ENCODE measurements at regions not wholly inside any gene's neighbourhood (a gene's known extent, or its start where the extent isn't known, plus 50 kb on each side); places are given as distances from the start of the nearest gene placed in this dataset.

DNA sequence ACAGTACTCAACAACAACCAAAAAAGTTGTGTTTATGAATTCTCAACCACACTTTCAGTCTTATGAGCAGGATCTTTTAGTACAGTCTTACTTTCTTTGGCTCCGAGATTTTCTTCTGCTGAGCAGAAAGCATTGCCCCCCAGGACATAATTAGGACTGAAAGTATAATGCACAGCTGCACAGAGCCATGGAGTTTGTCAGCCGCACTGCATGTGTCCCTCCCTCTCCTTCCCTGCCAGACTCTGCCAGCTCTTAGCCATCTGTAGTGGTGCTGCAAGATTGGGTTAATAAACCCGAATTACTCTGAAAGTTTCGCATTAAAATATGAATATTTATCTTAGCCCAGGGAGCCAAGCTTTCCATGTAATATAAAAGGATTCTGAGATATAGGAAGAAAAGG is 179.6 kb upstream of the PTCHD4 start:
- no peak overlapping the region for H3K4me3 ChIP-seq (ENCODE audit: low read length)
- no peak for DNase-seq (ENCODE audit: low read depth, low spot score)

- DNase-seq (ENCODE audit: low read depth, low spot score): no peak
- no peak overlapping the region for H3K4me3 ChIP-seq (ENCODE audit: low read length)
Measured at GRCh38 chr6:48289841-48290240, 178.8 kb upstream of the PTCHD4 start.

GRCh38 chr6:48281217-48281616 is 170.2 kb upstream of the PTCHD4 start:
- no peak overlapping the region for H3K4me3 ChIP-seq (ENCODE audit: low read length)
- DNase-seq (ENCODE audit: low read depth, low spot score): no peak

GRCh38 chr6:48280035-48280620 is 169.1 kb upstream of the PTCHD4 start:
- no peak for DNase-seq (ENCODE audit: low read depth, low spot score)
- H3K4me3 ChIP-seq (ENCODE audit: low read length): no peak overlapping the region

DNA sequence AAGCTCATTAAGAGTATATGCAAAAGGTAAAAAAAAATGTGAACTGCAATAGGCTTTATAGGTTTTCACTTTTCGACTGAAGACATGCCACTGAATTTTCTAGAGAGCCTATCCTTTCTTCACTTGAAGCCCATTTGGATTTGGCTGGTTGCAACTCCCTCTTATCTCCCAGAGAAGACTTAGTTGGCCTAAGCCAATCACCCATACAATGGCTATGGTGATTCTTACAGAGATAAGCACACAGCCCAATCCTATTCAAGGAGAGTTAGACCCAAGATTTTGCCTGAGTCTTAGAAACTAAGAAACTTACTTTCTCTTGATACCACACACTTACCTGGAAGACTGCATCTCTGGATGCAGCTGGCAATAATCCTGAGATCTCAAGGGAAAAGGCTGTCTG is 167.3 kb upstream of the PTCHD4 start:
- DNase-seq (ENCODE audit: low read depth, low spot score): no peak
- H3K4me3 ChIP-seq (ENCODE audit: low read length): no peak overlapping the region

- H3K4me3 ChIP-seq (ENCODE audit: low read length): no peak overlapping the region
- DNase-seq (ENCODE audit: low read depth, low spot score): no peak
Measured at GRCh38 chr6:48272518-48272917, 161.5 kb upstream of the PTCHD4 start.

- H3K4me3 ChIP-seq (ENCODE audit: low read length): no peak overlapping the region
- DNase-seq (ENCODE audit: low read depth, low spot score): no peak
Measured at GRCh38 chr6:48255094-48255493, 144.1 kb upstream of the PTCHD4 start.

DNA sequence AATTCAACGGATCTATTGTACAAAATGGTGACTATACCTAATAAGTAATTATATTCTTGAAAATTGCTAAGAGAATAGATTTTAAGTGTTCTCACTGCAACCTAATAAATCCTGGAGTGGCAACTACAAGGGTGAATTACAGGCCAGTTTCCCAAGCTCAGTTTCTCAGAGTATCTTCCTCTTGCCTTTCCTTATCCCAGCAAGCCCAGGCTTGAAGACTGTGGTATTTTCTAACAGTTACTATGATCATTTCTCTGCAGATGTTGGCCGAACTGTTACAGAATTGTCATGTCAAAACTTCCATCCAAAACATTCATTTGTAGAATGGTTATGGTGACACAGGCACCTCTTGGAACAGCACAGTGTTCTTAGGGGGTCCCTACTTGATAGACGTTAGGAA is 138.1 kb upstream of the PTCHD4 start:
- no peak for DNase-seq (ENCODE audit: low read depth, low spot score)
- H3K4me3 ChIP-seq (ENCODE audit: low read length): no peak overlapping the region

- no peak overlapping the region for H3K4me3 ChIP-seq (ENCODE audit: low read length)
- DNase-seq (ENCODE audit: low read depth, low spot score): no peak
Measured at GRCh38 chr6:48243071-48243470, 132.1 kb upstream of the PTCHD4 start.

DNA sequence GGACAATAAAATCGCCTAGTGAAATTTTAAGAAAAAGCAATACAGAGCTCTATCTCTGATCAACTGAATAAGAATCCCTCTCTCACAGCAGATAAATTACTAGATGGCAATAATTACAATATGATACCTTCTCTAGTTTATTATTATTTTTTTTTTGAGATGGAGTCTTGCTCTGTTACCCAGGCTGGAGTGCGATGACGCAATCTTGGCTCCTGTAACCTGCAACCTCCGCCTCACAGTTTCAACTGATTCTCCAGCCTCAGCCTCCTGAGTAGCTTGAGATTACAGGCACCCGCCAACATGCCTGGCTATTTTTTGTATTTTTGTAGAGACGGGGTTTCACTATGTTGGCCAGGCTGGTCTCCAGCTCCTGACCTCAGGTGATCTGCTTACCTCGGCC is 129.3 kb upstream of the PTCHD4 start:
- no peak for DNase-seq (ENCODE audit: low read depth, low spot score)

DNA sequence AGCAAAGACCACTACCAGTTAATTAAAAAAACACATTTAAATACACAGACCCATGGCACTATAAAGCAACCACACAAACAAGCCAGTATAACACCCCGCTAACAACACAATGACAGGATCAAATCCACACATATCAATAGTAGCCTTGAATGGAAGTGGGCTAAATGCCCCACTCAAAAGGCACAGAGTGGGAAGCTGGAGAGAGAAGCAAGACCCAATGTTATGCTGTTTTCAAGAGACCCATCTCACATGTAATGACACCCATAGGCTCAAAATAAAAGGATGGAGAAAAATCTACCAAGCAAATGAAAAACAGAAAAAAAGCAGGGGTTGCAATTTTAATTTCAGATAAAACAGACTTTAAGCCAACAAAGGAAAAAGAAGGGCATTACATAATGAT is 125.4 kb upstream of the PTCHD4 start:
- no peak for DNase-seq (ENCODE audit: low read depth, low spot score)
- no peak overlapping the region for H3K4me3 ChIP-seq (ENCODE audit: low read length)

More for the DNA sequence above, 129.3 kb upstream of the PTCHD4 start:
- no peak overlapping the region for H3K4me3 ChIP-seq (ENCODE audit: low read length)

DNA sequence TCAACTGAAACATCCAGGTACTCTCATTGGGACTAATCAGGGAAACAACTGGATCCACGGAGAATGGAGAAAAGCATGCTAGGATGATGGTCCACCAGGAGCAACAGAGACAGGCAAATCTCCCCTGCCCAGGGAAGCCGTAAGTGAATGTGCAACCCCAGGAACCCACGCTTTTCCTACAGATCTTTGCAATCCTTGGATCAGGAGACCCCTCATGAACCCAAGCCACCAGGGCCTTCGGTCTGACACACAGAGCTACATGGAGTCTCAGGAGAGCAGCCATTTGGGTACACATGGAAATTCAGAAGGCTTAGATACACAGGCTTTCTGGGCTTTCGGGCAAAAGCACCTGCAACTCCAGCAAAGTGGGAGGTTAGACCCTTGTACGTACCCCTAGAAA is 122.1 kb upstream of the PTCHD4 start:
- DNase-seq (ENCODE audit: low read depth, low spot score): no peak
- H3K4me3 ChIP-seq (ENCODE audit: low read length): no peak overlapping the region

GRCh38 chr6:48229841-48230240 is 118.8 kb upstream of the PTCHD4 start:
- no peak overlapping the region for H3K4me3 ChIP-seq (ENCODE audit: low read length)
- DNase-seq (ENCODE audit: low read depth, low spot score): no peak

DNA sequence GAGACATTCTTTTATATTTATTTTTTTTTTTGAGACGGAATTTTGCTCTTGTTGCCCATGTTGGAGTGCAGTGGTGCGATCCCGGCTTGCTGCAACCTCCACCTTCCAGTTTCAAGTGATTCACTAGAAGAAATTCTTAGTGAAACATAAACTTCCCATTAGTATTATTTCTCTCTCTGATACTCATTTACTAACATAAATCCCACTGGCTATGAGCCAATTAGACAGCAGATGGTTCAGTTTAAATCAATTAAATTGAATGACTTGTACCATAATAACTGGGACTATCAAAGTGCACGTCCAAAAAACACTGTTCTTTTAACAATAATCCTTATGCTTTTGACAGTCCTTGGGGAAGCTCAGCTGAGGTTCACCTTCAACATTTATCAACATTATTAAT is 111.2 kb upstream of the PTCHD4 start:
- no peak for DNase-seq (ENCODE audit: low read depth, low spot score)
- no peak overlapping the region for H3K4me3 ChIP-seq (ENCODE audit: low read length)

DNA sequence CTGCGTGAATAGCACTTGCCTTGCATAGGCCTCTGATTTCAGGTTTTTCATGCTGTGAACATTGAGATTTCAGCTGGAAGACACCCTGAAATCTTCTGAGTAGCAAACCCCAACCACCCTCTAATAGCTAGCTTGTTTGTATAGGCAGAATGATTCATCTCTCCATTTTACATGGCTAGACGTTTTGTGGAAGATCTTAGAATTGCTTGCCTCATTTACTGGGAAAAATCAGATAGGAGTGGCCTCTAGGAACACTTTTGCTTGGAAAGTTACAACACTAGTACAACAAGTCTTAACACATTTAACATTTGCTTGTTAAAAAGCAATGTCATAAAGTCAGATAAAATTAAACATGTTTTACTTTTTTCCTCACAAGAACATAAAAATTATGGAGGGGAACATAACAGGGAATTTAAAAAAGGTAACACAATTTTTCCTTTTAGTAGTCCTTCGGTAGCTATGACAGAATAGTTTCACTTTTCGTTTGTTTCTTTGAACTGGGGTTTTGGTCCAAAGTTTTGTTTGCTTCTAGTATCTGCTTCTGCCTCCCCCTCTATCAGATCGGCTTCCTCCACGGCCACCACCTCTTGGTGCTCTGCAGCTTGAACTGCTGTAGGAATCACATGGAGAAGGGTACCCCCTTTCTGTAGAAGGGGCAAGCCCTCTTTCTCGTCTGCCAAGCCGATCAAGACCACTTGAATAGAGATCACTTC is 102.2 kb upstream of the PTCHD4 start:
- H3K4me3 ChIP-seq (ENCODE audit: low read length): no peak overlapping the region
- no peak for DNase-seq (ENCODE audit: low read depth, low spot score)

GRCh38 chr6:48212501-48212900 is 101.5 kb upstream of the PTCHD4 start:
- H3K4me3 ChIP-seq (ENCODE audit: low read length): no peak overlapping the region
- no peak for DNase-seq (ENCODE audit: low read depth, low spot score)

GRCh38 chr6:48206091-48206490 is 95.1 kb upstream of the PTCHD4 start:
- DNase-seq (ENCODE audit: low read depth, low spot score): no peak

DNA sequence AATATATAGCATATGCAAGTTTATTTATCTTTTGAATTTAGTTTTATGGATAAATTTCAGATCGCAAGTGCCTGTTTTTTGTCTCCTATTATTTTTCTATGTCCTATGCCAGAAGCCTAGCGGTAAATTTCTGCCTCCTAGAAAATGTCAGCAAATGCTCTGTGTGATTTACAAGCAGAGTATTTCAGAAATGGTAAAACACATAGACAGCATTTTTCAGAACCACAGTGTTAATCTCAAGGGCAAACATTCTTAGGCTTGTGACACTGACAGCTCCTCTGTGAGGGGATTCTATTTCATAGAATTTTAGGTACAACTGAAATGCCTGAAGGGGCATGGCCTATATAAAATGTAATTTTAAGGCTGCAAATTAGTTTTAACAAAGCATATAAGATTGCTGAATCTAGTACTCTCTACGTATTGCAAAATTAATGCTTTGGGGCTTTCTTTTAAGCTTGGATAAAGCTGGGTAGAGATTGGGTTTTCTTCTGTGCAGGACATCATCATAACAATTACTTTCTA is 89.9 kb upstream of the PTCHD4 start:
- DNase-seq (ENCODE audit: low read depth, low spot score): no peak
- no peak overlapping the region for H3K4me3 ChIP-seq (ENCODE audit: low read length)

More at GRCh38 chr6:48206091-48206490, 95.1 kb upstream of the PTCHD4 start:
- H3K4me3 ChIP-seq (ENCODE audit: low read length): no peak overlapping the region

DNA sequence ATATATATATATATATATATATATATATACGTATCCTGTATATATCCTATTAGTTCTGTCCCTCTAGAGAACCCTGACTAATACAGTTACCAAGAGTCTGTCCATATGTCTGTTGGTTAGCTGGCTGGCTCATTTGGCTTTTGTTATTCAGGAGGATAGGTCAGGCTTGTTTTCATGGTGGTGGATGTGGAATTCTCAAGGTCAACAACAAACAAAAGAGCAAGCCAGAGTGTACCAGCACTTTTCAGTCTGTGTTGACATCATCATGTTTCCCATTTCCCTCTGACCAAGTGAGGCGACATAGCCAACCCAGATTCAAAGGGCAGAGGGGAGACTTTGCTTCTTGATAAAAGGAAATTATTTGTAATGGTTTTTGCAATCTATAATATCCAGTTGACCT is 88.5 kb upstream of the PTCHD4 start:
- DNase-seq (ENCODE audit: low read depth, low spot score): no peak
- no peak overlapping the region for H3K4me3 ChIP-seq (ENCODE audit: low read length)

- DNase-seq (ENCODE audit: low read depth, low spot score): no peak
- no peak overlapping the region for H3K4me3 ChIP-seq (ENCODE audit: low read length)
Measured at GRCh38 chr6:48197941-48198340, 86.9 kb upstream of the PTCHD4 start.

Data from Jurkat, Clone E6-1 (cell line).